Stomach (tissue), 8 donors: ENCODE measurements at regions not wholly inside any gene's neighbourhood (a gene's known extent, or its start where the extent isn't known, plus 50 kb on each side); places are given as distances from the start of the nearest gene placed in this dataset.

Experiments used
- DNase-seq, 2 donors: peaks; one replicate each; pipeline versions ENCODE4 v3.0.0 to v3.0.0-alpha.2; 2013 to 2019
- H3K27ac ChIP-seq, 5 donors: fragments of 200-600 bp in 4 of 5; sonication (generic) in 4 of 5; one replicate each; pipeline ENCODE4 v1.5.1; 2013 to 2019; ENCODE audit warnings: mild to moderate bottlenecking in 1 of 5, moderate library complexity in 1 of 5
- H3K27me3 ChIP-seq, 3 donors: fragments of 200-600 bp; sonication (generic); one replicate each; pipeline ENCODE4 v1.5.1; 2017 to 2019; ENCODE audit warnings: mixed run types in 1 of 3
- H3K36me3 ChIP-seq, 4 donors: fragments of 200-600 bp; sonication (generic); 1 replicate in 3 of 4; 2 replicates in 1 of 4; pipeline ENCODE4 v1.5.1; 2016 to 2019
- H3K4me1 ChIP-seq, 4 donors: fragments of 200-600 bp; sonication (generic); one replicate each; pipeline ENCODE4 v1.5.1; 2016 to 2019
- H3K4me3 ChIP-seq, 4 donors: fragments of 200-600 bp; sonication (generic) in 3 of 4; one replicate each; pipeline ENCODE4 v1.5.1; 2016 to 2019; ENCODE audit warnings: mild to moderate bottlenecking in 1 of 4
- H3K9me3 ChIP-seq, 4 donors: fragments of 200-600 bp; sonication (generic); one replicate each; pipeline ENCODE4 v1.5.1; 2016 to 2019
- CTCF ChIP-seq, 7 experiments: fragments of 450-650 bp in 4 of 7; fragments of 200-600 bp in 3 of 7; sonication (generic) in 3 of 7; IDR thresholded peaks; one replicate each; pipeline ENCODE4 v1.5.1; 2016 to 2019; ENCODE audit warnings: antibody characterized with exemption in 7 of 7, control low read depth in 2 of 7, mild to moderate bottlenecking in 1 of 7
- EP300 ChIP-seq: sonication (generic); formaldehyde crosslinking; IDR thresholded peaks from one replicate; pipeline ENCODE4 v1.6.1; 2017; ENCODE audit warnings: antibody characterized with exemption
- POLR2A ChIP-seq, 4 donors: fragments of 450-650 bp; IDR thresholded peaks; one replicate each; pipeline ENCODE4 v1.6.1; 2016; ENCODE audit warnings: antibody characterized with exemption in 4 of 4, control low read depth in 2 of 4, mild to moderate bottlenecking in 1 of 4, moderate library complexity in 1 of 4
- POLR2AphosphoS5 ChIP-seq, 3 donors: sonication (generic); formaldehyde crosslinking; IDR thresholded peaks; one replicate each; pipeline ENCODE4 v1.6.1; 2016; ENCODE audit warnings: antibody characterized with exemption in 3 of 3
- WGBS, 5 donors: extraction: QIAGEN DNeasy Blood & Tissue Kit in 3 of 5; methylation state at CpG; one replicate each; pipeline versions ENCODE4 v1.1.5 to v1.1.7; 2013 to 2018; 5-methylcytosine and 5-hydroxymethylcytosine counted together
- intact Hi-C: fragments of 100-400 bp; cut with DNase I; formaldehyde crosslinking; loops from one replicate; pipeline ENCODE4 v1.15.1; 2023; ENCODE audit warnings: low total_unique reads
- donor health status: healthy with polysubstance abuse.
- donor health status: Bipolar disorder and iron deficiency.
- donor health status: healthy.

GRCh38 chr18:40915724-40916123 lies 1039.3 kb upstream of the PIK3C3 start:
- TF ChIP-seq POLR2A (IDR thresholded peaks at IDR 0.05) (no peak), EP300 (no peak), POLR2AphosphoS5 (IDR thresholded peaks at IDR 0.05) (no peak), CTCF (IDR thresholded peaks at IDR 0.05) (no peak)
- Histone ChIP-seq H3K4me1 (no peaks in the 10 kb centered on the region), H3K9me3 (no peaks in the 10 kb centered on the region), H3K27me3 (no peaks in the 10 kb centered on the region), H3K27ac (no peak overlapping the region), H3K36me3 (no peaks in the 10 kb centered on the region), H3K4me3 (no peak overlapping the region)
- 81 to 93% (median 89%) methylated on average over 4 of the region's 4 CpGs for WGBS, 5 donors
- no peak for DNase-seq
- intact Hi-C loops, result no loop called here

GRCh38 chr18:40911582-40912254 lies 1043.3 kb upstream of the PIK3C3 start:
- intact Hi-C loops, result no loop called here
- no peaks in the 10 kb centered on the region for H3K27me3 ChIP-seq
- WGBS, 5 donors, result 81 to 86% (median 84%) methylated on average over 4 of the region's 4 CpGs
- no peaks in the 10 kb centered on the region for H3K4me1 ChIP-seq
- no peak for DNase-seq
- H3K36me3 ChIP-seq, result no peaks in the 10 kb centered on the region
- no peak overlapping the region for H3K4me3 ChIP-seq
- H3K9me3 ChIP-seq, result no peaks in the 10 kb centered on the region
- TF ChIP-seq POLR2AphosphoS5 (IDR thresholded peaks at IDR 0.05) (no peak), EP300 (no peak), POLR2A (IDR thresholded peaks at IDR 0.05) (no peak)
- H3K27ac ChIP-seq, result no peak overlapping the region

GRCh38 chr18:40911041-40911440 lies 1044.0 kb upstream of the PIK3C3 start:
- WGBS, 5 donors, result 67 to 77% (median 71%) methylated on average over 3 of the region's 3 CpGs
- TF ChIP-seq POLR2AphosphoS5 (IDR thresholded peaks at IDR 0.05) (no peak), EP300 (no peak), CTCF (IDR thresholded peaks at IDR 0.05) (no peak), POLR2A (IDR thresholded peaks at IDR 0.05) (no peak)
- Histone ChIP-seq H3K27ac (no peak overlapping the region), H3K27me3 (no peaks in the 10 kb centered on the region), H3K36me3 (no peaks in the 10 kb centered on the region), H3K9me3 (no peaks in the 10 kb centered on the region), H3K4me3 (no peak overlapping the region), H3K4me1 (no peaks in the 10 kb centered on the region)
- intact Hi-C loops, result no loop called here
- no peak for DNase-seq

- H3K27ac ChIP-seq, result no peak overlapping the region
- H3K4me1 ChIP-seq, result no peaks in the 10 kb centered on the region
- intact Hi-C loops, result no loop called here
- H3K9me3 ChIP-seq, result no peaks in the 10 kb centered on the region
- H3K4me3 ChIP-seq, result no peak overlapping the region
- DNase-seq, result no peak
- 69 to 78% (median 77%) methylated on average over 2 of the region's 2 CpGs for WGBS, 5 donors
- no peaks in the 10 kb centered on the region for H3K27me3 ChIP-seq
- TF ChIP-seq CTCF (IDR thresholded peaks at IDR 0.05), result no peak
- TF ChIP-seq POLR2AphosphoS5 (IDR thresholded peaks at IDR 0.05), result no peak
- TF ChIP-seq EP300, result no peak
- TF ChIP-seq POLR2A (IDR thresholded peaks at IDR 0.05), result no peak
- no peaks in the 10 kb centered on the region for H3K36me3 ChIP-seq
Observed at GRCh38 chr18:40907842-40908241, 1047.2 kb upstream of the PIK3C3 start.

GRCh38 chr18:40904295-40904694 lies 1050.7 kb upstream of the PIK3C3 start:
- no peak overlapping the region for H3K4me3 ChIP-seq
- TF ChIP-seq POLR2AphosphoS5 (IDR thresholded peaks at IDR 0.05), result no peak
- no peak for TF ChIP-seq EP300
- no peak for TF ChIP-seq POLR2A (IDR thresholded peaks at IDR 0.05)
- TF ChIP-seq CTCF (IDR thresholded peaks at IDR 0.05), result no peak
- H3K4me1 ChIP-seq, result no peaks in the 10 kb centered on the region
- 0 to 19% (median 0%) methylated on average over 1 of the region's 1 CpG for WGBS, 5 donors
- no peak for DNase-seq
- intact Hi-C loops, result no loop called here
- H3K27me3 ChIP-seq, result no peaks in the 10 kb centered on the region
- no peaks in the 10 kb centered on the region for H3K36me3 ChIP-seq
- no peak overlapping the region for H3K27ac ChIP-seq
- no peaks in the 10 kb centered on the region for H3K9me3 ChIP-seq
